ENCODE measurements at regions not wholly inside any gene's neighbourhood (a gene's known extent, or its start where the extent isn't known, plus 50 kb on each side); places are given as distances from the start of the nearest gene placed in this dataset.
"Not testable (repeated sequence)": the region's sequence is repeated elsewhere in the genome, so short reads cannot be mapped to it uniquely, and the experiment has no call there.

DNA sequence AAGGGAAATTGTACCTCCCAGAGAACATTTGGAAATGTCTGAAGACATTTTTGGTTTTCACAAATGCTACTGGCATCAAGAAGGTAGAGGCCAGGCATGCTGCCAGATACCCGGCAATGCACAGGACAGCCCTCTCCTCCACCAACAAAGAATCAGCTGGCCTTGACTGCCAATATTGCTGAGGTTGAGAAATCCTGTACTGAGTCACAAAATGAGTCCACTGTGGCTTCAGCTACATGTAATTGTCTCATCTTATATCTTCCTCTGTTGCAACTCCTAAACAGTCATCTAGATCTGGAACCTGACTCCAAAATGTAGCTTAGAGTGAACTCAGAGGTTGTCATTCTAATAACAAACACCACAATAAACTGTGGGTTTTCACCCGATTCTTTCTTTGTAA lies 327.5 kb upstream of the POGK start:
- DNase-seq: peak; percentile 31

GRCh38 chr1:166514067-166514466 lies 325.2 kb upstream of the POGK start:
- peak; percentile 27 for DNase-seq

DNA sequence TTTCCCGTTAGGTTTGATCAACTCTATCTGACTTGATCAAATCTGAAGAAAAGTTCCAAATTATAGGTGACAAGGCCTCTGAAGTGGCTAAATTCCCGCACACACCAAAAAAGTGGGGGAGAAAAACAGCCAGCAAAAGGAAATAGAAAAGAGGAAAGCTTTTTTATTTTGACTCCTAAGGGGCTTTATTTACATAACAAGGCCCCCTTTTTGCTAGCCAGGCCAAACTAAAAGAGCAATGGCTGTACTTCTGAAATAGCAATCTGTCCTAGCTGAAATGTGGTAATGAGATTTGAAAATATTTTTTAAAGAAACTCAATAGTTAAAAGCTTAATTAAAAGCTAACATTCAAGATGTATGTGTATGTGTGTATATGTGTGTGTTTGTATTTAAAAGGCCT lies 311.5 kb upstream of the POGK start:
- DNase-seq: no peak

DNA sequence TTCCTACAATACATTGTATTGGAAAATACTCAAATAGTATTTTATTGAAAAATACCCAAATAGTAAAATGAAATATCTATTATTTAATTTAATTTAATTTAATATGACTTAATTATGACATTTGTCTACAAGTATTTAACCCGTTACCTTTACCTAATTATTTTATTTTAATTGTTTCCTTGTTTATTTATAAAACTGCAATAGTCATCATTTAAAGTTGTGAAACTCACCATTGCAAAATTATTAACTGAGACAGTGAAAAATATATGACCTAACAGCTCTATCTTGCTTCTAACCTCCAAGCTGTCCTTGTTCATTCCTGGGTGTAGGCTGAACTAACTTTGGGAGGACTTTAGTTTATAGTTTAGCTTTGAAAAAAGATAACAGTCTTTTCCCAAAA lies 300.6 kb upstream of the POGK start:
- DNase-seq: no peak

DNA sequence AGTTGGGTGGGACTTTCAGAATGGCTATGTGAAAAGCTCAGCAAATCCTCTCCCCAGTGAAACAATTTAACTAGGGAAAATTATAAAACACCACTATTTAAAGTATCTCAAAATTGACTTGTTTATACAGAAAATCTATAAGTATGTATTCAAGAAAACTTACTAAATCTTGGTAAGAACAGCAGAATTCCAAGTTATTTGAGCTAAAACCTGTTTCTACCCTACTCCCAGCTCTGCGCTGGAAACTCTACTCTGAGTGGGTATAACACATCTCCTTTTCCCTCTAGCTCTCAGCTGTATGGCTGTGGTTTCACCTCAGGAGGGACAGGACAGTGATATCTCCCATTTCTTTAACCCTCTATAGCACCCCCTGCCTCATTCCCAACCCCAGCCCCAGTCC lies 295.2 kb upstream of the POGK start:
- DNase-seq: no peak

DNA sequence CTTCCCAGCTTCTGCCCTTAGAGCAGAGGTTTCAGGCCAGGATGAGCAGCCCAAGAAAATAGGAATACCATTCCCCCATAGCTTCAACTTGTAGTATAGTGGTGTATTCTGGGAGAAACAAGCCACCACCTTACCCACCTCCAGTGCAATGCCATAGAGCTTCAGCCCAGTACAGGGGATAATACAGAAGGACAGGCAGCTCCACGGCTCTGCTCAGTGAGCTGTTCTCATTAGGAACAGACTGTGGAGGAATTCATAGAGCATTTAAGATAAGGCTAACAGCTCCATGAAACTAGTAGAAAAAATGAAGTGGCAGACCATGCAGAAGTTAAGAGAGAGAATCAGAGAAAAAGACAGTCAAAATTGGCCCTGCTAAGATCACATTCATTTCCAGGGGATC lies 294.7 kb upstream of the POGK start:
- DNase-seq: peak; percentile 15

DNA sequence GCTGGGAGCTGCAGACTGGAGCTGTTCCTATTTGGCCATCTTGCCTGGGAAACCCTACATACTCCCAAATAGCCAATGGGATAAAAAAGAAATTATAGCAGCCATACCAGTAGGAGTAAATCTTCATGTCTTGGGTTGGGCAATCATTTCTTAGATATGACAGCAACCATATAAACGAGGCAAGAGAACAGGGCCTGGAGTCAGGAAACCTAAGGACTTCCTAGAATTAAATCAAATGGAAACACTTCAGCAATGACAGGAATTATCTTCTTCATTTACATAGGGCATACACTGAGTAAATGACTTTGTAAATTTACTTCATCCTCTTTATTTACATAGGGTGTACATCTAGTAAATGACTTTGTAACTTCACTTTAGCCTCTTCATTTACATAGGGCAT lies 286.6 kb upstream of the POGK start:
- DNase-seq: no peak

GRCh38 chr1:166570954-166571353 lies 268.3 kb upstream of the POGK start:
- DNase-seq: no peak

DNA sequence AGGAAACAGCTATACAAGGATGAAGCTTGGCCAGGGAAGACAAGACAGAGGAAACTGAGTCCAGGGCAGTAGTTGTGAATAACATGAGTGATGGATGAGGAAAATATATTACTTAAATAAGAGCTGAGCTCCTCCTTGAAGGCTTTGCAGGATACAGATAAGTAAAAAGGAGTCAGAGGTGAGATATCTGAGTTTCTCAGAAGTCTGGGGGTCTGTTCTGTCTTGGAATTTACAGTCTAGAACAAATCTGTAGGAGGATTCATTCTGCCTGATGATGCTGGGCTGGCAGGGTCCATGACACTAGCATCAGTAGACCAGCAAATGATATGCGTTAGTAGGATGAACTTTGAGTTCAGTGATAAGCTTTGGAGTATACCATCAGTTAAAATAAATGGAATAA lies 266.1 kb upstream of the POGK start:
- no peak for DNase-seq

- no peak for DNase-seq
These were observed 259.4 kb upstream of the POGK start for GRCh38 chr1:166579557-166580501.

GRCh38 chr1:166588741-166589140 lies 250.5 kb upstream of the POGK start:
- no peak for DNase-seq

DNA sequence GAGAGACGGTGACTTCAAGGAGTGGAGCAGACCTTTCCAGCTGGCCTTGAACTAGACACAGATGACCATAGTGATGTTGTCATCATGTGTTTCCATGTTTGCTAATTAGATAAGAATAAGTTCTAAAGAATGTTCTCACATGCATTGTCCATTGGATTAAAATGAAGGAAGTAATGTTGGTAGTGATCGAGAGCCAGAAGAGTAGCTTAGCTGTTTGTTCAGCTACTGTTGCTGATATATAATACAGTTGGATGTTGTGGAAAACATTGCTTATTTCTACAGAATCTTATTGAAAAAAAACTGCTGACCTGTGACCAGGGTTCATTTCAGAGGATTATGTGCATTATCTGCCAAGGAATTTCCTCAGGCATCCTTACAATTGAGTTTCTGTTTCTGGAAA lies 249.1 kb upstream of the POGK start:
- no peak for DNase-seq

GRCh38 chr1:166594646-166595045 lies 244.6 kb upstream of the POGK start:
- no peak for DNase-seq

GRCh38 chr1:166597516-166597915 lies 241.8 kb upstream of the POGK start:
- DNase-seq: no peak

DNA sequence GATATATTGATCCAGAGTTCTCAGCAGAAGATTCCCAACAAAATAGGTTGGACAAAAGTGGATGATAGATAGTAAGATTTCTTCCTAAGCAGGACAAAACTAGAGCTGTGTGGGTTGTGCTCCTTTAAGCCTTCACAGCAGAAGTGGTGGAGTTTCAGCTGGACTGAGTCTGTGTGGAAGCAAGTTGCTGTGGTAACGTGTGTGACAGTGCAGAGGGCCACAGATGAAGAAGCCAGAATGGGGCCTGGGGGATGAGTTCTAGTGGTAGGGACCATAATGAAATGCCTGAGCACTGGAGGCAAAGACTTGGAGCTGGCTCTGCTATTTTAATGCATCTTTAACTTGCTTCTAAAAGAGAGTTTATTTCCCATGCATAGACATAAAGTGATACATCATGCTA lies 238.7 kb upstream of the POGK start:
- DNase-seq: no peak

- DNase-seq: no peak
These were observed 237.5 kb upstream of the POGK start for GRCh38 chr1:166601650-166602278.

GRCh38 chr1:166602801-166603200 lies 236.5 kb upstream of the POGK start:
- not testable (repeated sequence) for DNase-seq

DNA sequence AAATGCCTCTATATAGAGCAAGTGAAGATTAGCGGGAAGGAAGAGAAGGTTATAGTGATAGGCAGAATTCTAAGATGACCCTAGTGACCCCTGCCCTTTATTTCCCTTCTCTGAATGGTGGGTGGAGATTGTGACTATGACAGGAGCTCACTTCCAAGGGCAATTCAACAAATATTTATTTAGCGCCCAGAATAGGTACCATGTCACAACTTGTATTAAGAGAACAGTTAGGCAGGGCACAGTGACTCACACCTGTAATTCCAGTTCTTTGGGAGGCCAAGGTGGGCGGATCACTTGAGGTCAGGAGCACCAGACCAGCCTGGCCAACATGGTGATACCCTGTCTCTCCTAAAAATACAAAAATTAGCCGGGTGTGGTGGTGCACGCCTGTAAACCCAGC lies 236.0 kb upstream of the POGK start:
- DNase-seq: no peak

- no peak for DNase-seq
These were observed 234.1 kb upstream of the POGK start for GRCh38 chr1:166605137-166605536.

GRCh38 chr1:166612886-166613285 lies 226.4 kb upstream of the POGK start:
- peak; percentile 8 for DNase-seq

- no peak for DNase-seq
These were observed 223.1 kb upstream of the POGK start for GRCh38 chr1:166616206-166616605.

DNA sequence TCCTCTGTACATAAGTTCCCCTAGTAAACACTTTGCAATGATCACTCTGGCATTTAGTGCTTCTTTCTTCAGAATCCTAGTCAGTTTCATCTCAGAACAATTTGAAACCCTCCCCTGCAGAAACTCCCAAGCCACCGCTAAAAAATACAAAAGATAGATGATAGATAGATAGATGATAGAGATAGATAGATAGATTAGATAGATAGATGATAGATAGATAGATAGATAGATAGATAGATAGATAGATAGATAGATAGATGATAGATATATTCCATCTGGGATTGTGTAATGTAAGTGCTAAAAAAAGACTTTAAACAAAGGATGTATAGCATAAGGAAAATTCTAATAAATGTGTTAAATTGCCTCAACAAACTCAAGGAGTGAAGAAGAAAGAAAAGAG lies 212.6 kb upstream of the POGK start:
- no peak for DNase-seq

GRCh38 chr1:166627558-166627957 lies 211.7 kb upstream of the POGK start:
- DNase-seq: no peak

DNA sequence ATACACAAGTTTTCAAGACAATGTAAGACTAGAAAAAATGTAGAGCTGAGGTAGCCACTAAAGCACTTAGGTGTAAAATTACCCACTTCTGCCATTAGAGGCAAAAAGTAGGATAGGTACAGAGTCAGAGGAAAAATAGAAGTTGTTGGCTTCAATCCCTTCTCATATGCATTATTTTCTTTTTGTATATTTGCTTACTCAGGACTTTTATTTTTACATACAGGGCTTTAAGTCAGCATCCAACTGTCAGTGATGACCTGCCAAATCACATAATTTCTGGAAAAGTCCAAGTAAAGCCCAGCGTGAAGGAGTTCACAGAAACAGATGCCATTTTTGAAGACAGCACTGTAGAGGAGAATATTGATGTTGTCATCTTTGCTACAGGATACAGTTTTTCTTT lies 211.0 kb upstream of the POGK start:
- DNase-seq: no peak

DNA sequence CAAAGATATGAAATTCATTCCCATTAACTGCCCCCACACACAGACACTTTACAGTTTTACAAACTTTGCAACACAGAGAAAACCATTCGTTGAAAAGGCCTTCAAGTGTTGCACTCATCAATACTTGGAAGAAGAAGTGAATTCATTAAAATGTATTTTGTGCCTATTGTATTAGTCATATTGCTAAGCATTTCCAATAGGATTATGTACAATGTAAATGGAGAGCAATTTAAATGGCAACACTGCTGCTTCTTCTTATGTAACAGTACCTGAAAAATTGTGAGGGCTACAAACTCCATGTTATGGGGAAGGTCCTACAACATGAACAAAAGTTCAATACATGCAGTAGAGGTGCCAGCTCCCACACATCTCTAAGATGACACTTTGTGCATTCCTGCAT lies 209.3 kb upstream of the POGK start:
- DNase-seq: no peak

Data from OCI-M1 (cell line).